Osteocyte (in vitro differentiated cells): ENCODE measurements at regions not wholly inside any gene's neighbourhood (a gene's known extent, or its start where the extent isn't known, plus 50 kb on each side); places are given as distances from the start of the nearest gene placed in this dataset.

Experiments used
- DNase-seq: peaks from one replicate; pipeline ENCODE4 v3.0.0; 2021; ENCODE audit warnings: mixed read lengths; ENCODE audit not compliant: unreplicated experiment; ENCODE audit errors: extremely low spot score
- H3K27ac Mint-ChIP-seq: one replicate; pipeline ENCODE4 v1.8.0; 2021; ENCODE audit warnings: mild to moderate bottlenecking, mixed read lengths; ENCODE audit not compliant: unreplicated experiment
- H3K27me3 Mint-ChIP-seq: one replicate; pipeline ENCODE4 v1.8.0; 2021; ENCODE audit warnings: mixed read lengths; ENCODE audit not compliant: unreplicated experiment
- H3K36me3 Mint-ChIP-seq: one replicate; pipeline ENCODE4 v1.8.0; 2021; ENCODE audit warnings: mixed read lengths; ENCODE audit not compliant: unreplicated experiment
- H3K4me1 Mint-ChIP-seq: one replicate; pipeline ENCODE4 v1.8.0; 2021; ENCODE audit warnings: mixed read lengths; ENCODE audit not compliant: unreplicated experiment
- H3K4me3 Mint-ChIP-seq: one replicate; pipeline ENCODE4 v1.8.0; 2021; ENCODE audit warnings: mild to moderate bottlenecking, moderate library complexity, mixed read lengths; ENCODE audit not compliant: unreplicated experiment
- H3K9me3 Mint-ChIP-seq: one replicate; pipeline ENCODE4 v1.8.0; 2021; ENCODE audit warnings: mixed read lengths; ENCODE audit not compliant: unreplicated experiment
- TF ChIP-seq, protein P1 (sequence below): fragments of 200-600 bp; sonication (generic); IDR thresholded peaks from 2 replicates; pipeline ENCODE4 v1.5.0; 2021; ENCODE audit warnings: antibody characterized with exemption, mild to moderate bottlenecking, moderate library complexity

DNA sequence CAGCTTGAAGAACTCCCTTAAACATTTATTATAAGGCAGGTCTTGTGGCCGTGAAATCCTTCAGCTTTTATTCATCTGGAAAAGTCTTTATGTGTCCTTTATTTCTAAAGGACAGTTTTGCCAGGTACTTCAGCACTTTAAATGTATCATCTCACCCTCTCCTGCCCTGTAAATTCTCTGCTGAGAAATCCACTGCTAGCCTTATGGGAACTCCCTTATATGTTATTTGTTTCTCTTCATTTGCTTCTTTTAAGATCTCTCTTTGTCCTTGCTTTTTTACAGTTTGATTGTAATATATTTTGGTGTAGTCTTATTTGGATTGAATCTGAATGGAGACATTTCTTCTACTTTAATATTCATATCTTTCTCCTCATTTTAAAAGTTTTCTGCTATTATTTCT, 86.7 kb upstream of the RBMS3 start:
- DNase-seq, result no peak
- Mint-ChIP-seq H3K4me1 (peaks cover 4% of the 10 kb centered on the region), H3K36me3 (peaks cover 7% of the 10 kb centered on the region), H3K27me3 (no peaks in the 10 kb centered on the region), H3K4me3 (no peak overlapping the region), H3K9me3 (peaks cover 30% of the 10 kb centered on the region), H3K27ac (no peak overlapping the region)
- TF ChIP-seq, protein P1, sequence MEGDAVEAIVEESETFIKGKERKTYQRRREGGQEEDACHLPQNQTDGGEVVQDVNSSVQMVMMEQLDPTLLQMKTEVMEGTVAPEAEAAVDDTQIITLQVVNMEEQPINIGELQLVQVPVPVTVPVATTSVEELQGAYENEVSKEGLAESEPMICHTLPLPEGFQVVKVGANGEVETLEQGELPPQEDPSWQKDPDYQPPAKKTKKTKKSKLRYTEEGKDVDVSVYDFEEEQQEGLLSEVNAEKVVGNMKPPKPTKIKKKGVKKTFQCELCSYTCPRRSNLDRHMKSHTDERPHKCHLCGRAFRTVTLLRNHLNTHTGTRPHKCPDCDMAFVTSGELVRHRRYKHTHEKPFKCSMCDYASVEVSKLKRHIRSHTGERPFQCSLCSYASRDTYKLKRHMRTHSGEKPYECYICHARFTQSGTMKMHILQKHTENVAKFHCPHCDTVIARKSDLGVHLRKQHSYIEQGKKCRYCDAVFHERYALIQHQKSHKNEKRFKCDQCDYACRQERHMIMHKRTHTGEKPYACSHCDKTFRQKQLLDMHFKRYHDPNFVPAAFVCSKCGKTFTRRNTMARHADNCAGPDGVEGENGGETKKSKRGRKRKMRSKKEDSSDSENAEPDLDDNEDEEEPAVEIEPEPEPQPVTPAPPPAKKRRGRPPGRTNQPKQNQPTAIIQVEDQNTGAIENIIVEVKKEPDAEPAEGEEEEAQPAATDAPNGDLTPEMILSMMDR, result no peak

DNA sequence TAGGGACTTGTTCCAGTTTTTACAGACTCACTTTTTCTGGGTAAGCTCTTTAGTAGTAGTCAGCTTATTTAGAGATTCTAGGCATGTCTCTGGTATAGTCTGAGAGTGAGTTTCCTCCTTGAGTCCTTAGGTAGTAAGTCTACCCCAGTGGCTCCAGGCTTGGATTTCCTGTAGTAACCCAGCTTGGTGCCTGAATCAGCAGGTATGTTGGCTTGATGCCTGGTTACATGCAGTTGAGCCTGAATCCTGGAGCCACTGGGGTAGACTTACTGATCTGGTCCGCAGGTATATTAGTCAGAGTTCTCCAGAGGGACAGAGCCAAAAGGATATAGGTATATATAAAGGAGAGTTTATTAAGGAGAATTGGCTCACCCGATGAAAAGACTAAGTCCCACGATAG, 85.8 kb upstream of the RBMS3 start:
- peaks cover 30% of the 10 kb centered on the region for H3K9me3 Mint-ChIP-seq
- DNase-seq, result no peak
- H3K4me3 Mint-ChIP-seq, result no peak overlapping the region
- peaks cover 4% of the 10 kb centered on the region for H3K4me1 Mint-ChIP-seq
- TF ChIP-seq, protein P1, result no peak
- H3K27ac Mint-ChIP-seq, result no peak overlapping the region
- no peaks in the 10 kb centered on the region for H3K27me3 Mint-ChIP-seq
- H3K36me3 Mint-ChIP-seq, result peaks cover 7% of the 10 kb centered on the region

DNA sequence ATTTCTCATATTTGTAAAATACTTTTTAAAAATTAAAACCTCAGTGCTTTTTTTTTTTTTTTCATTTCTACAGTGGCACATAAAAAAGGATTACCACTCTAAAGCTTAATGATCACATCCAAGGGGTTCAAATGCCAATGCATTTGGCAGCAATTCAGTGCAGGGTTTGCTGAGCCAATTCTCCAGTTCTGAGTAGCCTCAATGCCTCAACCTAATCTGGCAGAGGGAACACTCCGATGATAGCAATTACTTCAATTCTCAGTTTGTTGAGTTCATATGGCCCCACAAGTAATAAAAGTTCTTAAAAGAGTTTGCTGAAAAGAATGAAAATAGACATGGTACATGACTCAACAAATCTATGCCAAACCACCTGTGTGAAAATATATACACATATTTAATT, 79.3 kb upstream of the RBMS3 start:
- peaks cover 20% of the 10 kb centered on the region for H3K4me1 Mint-ChIP-seq
- H3K9me3 Mint-ChIP-seq, result no peaks in the 10 kb centered on the region
- no peak for DNase-seq
- H3K27ac Mint-ChIP-seq, result no peak overlapping the region
- no peak overlapping the region for H3K4me3 Mint-ChIP-seq
- no peaks in the 10 kb centered on the region for H3K27me3 Mint-ChIP-seq
- no peaks in the 10 kb centered on the region for H3K36me3 Mint-ChIP-seq
- TF ChIP-seq, protein P1, result no peak

DNA sequence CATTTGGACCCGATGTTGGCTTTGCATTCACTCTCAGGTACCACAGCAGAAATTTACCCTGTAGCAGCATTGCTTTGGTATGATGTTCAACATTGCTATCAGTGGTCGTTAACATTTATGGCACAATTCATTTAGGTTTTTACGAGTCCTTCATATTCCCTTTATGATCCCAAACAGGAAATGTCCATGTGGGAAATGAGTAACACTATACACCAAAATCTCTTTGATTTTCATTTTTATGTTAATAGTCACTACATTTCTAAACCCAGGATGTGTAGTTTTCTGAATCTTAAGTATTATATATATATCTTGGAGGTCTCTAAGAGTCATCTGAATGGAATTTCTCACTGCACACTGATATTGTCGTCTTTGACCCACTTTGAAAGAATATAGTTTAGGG, 78.5 kb upstream of the RBMS3 start:
- no peaks in the 10 kb centered on the region for H3K27me3 Mint-ChIP-seq
- no peaks in the 10 kb centered on the region for H3K36me3 Mint-ChIP-seq
- TF ChIP-seq, protein P1, result no peak
- no peaks in the 10 kb centered on the region for H3K9me3 Mint-ChIP-seq
- H3K4me1 Mint-ChIP-seq, result peaks cover 20% of the 10 kb centered on the region
- no peak for DNase-seq
- no peak overlapping the region for H3K4me3 Mint-ChIP-seq
- no peak overlapping the region for H3K27ac Mint-ChIP-seq

DNA sequence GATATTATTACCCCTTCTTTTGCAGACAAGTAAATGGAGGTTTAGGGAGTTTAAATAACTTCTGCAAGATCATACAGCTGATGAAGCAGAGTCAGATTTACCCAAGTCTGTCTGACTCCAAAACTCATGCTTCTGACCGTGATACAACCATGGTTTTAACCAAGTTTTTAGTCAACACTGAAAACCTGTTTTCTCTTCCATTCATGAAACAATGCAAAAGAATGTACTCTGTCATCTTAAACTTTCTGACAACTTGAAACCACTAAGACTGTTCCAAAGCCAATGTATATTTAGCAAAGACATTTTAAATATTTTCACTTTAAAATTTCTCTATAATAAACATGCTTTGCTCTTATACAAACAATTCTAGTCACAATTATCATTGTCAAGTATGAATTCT, 77.0 kb upstream of the RBMS3 start:
- Mint-ChIP-seq H3K27ac (no peak overlapping the region), H3K4me3 (no peak overlapping the region), H3K9me3 (no peaks in the 10 kb centered on the region), H3K4me1 (peaks cover 20% of the 10 kb centered on the region), H3K36me3 (no peaks in the 10 kb centered on the region), H3K27me3 (no peaks in the 10 kb centered on the region)
- TF ChIP-seq, protein P1, result no peak
- DNase-seq, result no peak
